ENCODE measurements at regions not wholly inside any gene's neighbourhood (a gene's known extent, or its start where the extent isn't known, plus 50 kb on each side); places are given as distances from the start of the nearest gene placed in this dataset.

DNA sequence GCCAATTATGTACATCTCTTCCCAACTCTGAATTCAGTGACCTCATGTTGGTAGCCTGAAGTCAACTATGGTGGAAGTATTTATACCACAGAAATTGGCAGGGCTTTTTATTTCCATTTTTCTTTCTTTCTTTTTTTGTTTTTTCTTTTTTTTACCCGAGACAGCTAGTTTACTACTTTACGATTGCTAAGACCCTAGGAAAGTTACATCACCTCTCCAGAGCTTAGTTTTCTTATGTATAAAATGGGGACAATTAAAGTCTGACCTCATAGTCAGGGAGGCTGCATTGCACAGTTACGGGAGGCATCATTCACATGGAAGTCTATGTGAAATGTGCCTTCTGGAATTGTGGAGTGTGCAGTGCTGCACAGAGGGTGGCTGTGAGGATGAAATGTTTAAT, 194.3 kb downstream of the MTX2 start:
- TF ChIP-seq, protein P1, sequence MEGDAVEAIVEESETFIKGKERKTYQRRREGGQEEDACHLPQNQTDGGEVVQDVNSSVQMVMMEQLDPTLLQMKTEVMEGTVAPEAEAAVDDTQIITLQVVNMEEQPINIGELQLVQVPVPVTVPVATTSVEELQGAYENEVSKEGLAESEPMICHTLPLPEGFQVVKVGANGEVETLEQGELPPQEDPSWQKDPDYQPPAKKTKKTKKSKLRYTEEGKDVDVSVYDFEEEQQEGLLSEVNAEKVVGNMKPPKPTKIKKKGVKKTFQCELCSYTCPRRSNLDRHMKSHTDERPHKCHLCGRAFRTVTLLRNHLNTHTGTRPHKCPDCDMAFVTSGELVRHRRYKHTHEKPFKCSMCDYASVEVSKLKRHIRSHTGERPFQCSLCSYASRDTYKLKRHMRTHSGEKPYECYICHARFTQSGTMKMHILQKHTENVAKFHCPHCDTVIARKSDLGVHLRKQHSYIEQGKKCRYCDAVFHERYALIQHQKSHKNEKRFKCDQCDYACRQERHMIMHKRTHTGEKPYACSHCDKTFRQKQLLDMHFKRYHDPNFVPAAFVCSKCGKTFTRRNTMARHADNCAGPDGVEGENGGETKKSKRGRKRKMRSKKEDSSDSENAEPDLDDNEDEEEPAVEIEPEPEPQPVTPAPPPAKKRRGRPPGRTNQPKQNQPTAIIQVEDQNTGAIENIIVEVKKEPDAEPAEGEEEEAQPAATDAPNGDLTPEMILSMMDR (IDR thresholded peaks at IDR 0.05; ENCODE audit: insufficient read depth, low read length, poor library complexity, severe bottlenecking) = no peak
- Histone ChIP-seq H3K36me3 (ENCODE audit: control insufficient read depth, insufficient read depth, low read length) (no peaks in the 10 kb centered on the region), H3K27me3 (replicated peaks; ENCODE audit: control insufficient read depth, insufficient read depth, low read length) (peaks cover 1% of the 10 kb centered on the region; the same call in 1 of the 2 replicates), H3K4me3 (replicated peaks; ENCODE audit: low read depth, low read length) (no peak overlapping the region)
- no peak for DNase-seq (ENCODE audit: extremely low read depth, insufficient read length)

DNA sequence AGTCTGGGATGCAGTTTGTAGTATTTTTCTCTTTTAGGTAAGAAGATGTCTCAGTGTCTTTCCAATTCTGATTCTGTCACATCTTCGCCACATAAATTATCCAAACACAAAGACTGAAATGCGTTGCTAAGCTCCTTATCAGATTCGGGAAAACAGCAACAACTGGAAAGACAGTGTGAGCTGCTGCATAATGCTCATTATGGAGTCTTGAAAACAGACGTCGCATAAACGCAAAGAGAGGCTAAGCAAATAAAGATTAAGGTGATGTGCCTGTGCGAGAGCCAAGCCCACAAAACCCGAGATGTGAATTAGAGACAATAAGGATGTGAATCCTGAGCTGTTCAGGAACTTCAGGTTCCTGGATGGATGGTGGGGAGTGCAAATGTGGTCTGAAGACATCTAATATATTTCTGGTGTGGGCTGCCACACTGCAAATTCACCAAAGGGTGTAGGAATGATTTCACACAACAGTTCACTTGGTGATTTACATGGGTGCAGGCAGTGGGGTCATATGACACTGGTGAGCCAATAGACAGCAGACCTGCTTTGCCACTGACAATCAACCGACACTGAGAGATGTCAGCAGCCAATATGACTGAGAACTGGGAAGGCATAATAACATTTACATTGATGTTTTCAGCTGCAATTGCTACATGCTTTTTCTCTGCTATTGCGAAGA, 195.8 kb downstream of the MTX2 start:
- Histone ChIP-seq H3K4me3 (replicated peaks; ENCODE audit: low read depth, low read length) (no peak overlapping the region), H3K36me3 (ENCODE audit: control insufficient read depth, insufficient read depth, low read length) (no peaks in the 10 kb centered on the region), H3K27me3 (replicated peaks; ENCODE audit: control insufficient read depth, insufficient read depth, low read length) (peaks cover 1% of the 10 kb centered on the region; the same call in 1 of the 2 replicates)
- DNase-seq (ENCODE audit: extremely low read depth, insufficient read length) = no peak
- TF ChIP-seq, protein P1 (IDR thresholded peaks at IDR 0.05; ENCODE audit: insufficient read depth, low read length, poor library complexity, severe bottlenecking) = no peak

DNA sequence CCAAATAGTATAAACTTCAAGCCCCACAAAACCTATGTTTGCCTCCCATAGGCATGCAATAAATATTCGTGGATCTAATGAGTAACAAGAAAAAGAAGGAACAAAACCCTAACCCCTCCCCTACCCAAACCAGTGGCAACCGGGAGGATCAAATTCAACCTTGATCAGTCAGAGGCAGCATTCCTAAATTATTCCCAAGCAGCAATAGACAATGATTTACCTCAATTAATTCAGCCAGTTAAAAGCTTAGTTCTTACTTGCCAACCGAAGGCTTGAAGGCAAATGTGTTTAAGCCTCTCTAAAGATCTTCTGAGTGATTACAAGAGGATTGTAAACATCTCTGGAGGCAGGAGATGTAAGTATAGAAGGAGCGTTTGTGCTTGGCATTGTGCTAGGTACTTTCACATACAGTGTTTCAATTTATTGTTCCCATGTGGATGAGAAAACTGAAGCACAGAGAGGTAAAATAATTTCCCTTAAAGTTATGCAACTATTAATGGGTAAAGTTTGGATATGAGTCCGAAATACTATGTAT, 197.7 kb downstream of the MTX2 start:
- TF ChIP-seq, protein P1 (IDR thresholded peaks at IDR 0.05; ENCODE audit: insufficient read depth, low read length, poor library complexity, severe bottlenecking) = no peak
- H3K27me3 ChIP-seq (replicated peaks; ENCODE audit: control insufficient read depth, insufficient read depth, low read length) = peaks cover 1% of the 10 kb centered on the region; the same call in 1 of the 2 replicates
- DNase-seq (ENCODE audit: extremely low read depth, insufficient read length) = no peak

DNA sequence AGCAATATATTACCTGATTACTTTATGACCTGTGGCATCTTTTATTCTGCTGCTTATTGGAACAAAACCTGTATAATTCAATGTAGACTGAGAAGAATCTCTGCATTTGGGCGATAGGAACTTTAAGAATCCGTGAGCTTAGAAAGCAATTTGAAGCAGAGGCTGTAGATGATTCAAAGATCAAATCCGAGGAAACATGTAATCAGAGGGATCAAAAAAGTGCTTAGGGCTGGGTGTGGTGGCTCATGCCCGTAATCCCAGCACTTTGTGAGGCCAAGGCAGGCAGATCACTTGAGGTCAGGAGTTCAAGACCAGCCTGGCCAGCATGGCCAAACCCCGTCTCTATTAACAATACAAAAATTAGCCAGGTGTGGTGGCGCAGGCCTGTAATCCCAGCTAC, 198.4 kb downstream of the MTX2 start:
- H3K27me3 ChIP-seq (replicated peaks; ENCODE audit: control insufficient read depth, insufficient read depth, low read length) = peaks cover 1% of the 10 kb centered on the region; the same call in 1 of the 2 replicates
- DNase-seq (ENCODE audit: extremely low read depth, insufficient read length) = no peak
- H3K4me3 ChIP-seq (replicated peaks; ENCODE audit: low read depth, low read length) = no peak overlapping the region
- TF ChIP-seq, protein P1 (IDR thresholded peaks at IDR 0.05; ENCODE audit: insufficient read depth, low read length, poor library complexity, severe bottlenecking) = no peak
- no peaks in the 10 kb centered on the region for H3K36me3 ChIP-seq (ENCODE audit: control insufficient read depth, insufficient read depth, low read length)

More for the DNA sequence above, 197.7 kb downstream of the MTX2 start:
- Histone ChIP-seq H3K4me3 (replicated peaks; ENCODE audit: low read depth, low read length) (no peak overlapping the region), H3K36me3 (ENCODE audit: control insufficient read depth, insufficient read depth, low read length) (no peaks in the 10 kb centered on the region)

DNA sequence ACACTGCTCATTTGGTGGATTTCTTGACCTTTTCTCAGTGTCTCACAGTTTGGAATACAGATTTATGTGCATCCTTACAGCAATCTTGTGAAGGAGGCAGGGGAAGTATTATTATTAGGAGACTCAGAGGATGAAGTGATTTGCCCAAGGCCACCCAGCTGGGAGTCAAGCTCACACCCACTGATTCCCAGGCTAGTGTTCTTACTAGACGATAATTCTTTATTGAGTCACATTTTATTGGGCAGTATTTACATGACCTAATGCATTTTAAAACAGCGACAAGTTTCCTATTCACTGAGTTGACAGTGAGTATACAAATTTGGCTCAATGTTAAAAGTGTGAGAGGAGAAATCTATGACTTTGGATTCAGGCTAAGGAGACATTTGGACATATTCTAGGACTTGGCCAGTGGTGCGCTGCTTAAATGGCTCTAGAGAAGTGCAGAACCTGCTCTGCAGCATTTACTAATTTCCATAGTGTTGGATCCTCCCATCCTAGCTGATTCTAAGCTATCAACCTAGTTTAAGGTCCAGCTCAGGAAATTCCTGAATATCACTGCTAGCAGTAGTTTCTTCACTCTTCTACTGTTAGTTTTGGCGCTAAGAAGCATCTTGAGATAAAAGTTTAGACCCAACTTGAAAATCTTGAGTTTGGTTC, 199.3 kb downstream of the MTX2 start:
- Histone ChIP-seq H3K27me3 (replicated peaks; ENCODE audit: control insufficient read depth, insufficient read depth, low read length) (peaks cover 1% of the 10 kb centered on the region; the same call in 1 of the 2 replicates), H3K4me3 (replicated peaks; ENCODE audit: low read depth, low read length) (no peak overlapping the region), H3K36me3 (ENCODE audit: control insufficient read depth, insufficient read depth, low read length) (no peaks in the 10 kb centered on the region)
- no peak for DNase-seq (ENCODE audit: extremely low read depth, insufficient read length)
- TF ChIP-seq, protein P1 (IDR thresholded peaks at IDR 0.05; ENCODE audit: insufficient read depth, low read length, poor library complexity, severe bottlenecking) = no peak

Measured in GM06990 (cell line).